ENCODE measurements at regions not wholly inside any gene's neighbourhood (a gene's known extent, or its start where the extent isn't known, plus 50 kb on each side); places are given as distances from the start of the nearest gene placed in this dataset.

- no peak overlapping the region for H4K8ac ChIP-seq (ENCODE audit: extremely low read depth, insufficient read depth, low read length)
- 94% methylated on average over 5 of the region's 5 CpGs; no CpG with 5 or more reads in 1 of the 2 experiments for WGBS, 2 experiments (ENCODE audit: extremely low coverage in 1 of 2, insufficient coverage in 1 of 2, insufficient read length in 1 of 2, insufficient replicate concordance in 2 of 2, low coverage in 1 of 2, low lambda C conversion rate in 2 of 2, missing lambda C conversion rate in 1 of 2)
- no peak overlapping the region for H2BK15ac ChIP-seq (ENCODE audit: low read length)
- H3K56ac ChIP-seq (replicated peaks; ENCODE audit: insufficient read length, low read depth, low read length), result no peak overlapping the region
- H2AK5ac ChIP-seq (ENCODE audit: low read depth, low read length), result no peak overlapping the region
- peaks cover 11 to 16% of the 10 kb centered on the region in 2 experiments for H3K9me3 ChIP-seq (ENCODE audit: insufficient read depth in 2 of 2, low read depth in 1 of 2, low read length in 1 of 2)
- no peaks in the 10 kb centered on the region for H4K20me1 ChIP-seq (replicated peaks in 1 of 2; ENCODE audit: control insufficient read depth in 1 of 2, insufficient read depth in 2 of 2, low read length in 2 of 2)
- H3K9ac ChIP-seq (replicated peaks in 1 of 4; ENCODE audit: extremely low read depth in 1 of 4, low read depth in 3 of 4, low read length in 3 of 4), result no peak overlapping the region
- no peak overlapping the region for H3K27ac ChIP-seq (ENCODE audit: low read depth, low read length)
- no peak overlapping the region for H3K4ac ChIP-seq (replicated peaks; ENCODE audit: insufficient read length, low read depth, low read length)
- FAIRE-seq (no peak), DNase-seq (ENCODE audit: low read depth in 1 of 2, low spot score in 2 of 2) (no peak)
- no peaks in the 10 kb centered on the region for H3K4me1 ChIP-seq (replicated peaks in 1 of 4; ENCODE audit: control insufficient read depth in 3 of 4, insufficient read depth in 4 of 4, low read length in 3 of 4)
- H3K23ac ChIP-seq (ENCODE audit: insufficient read length), result no peak overlapping the region
- H3K4me3 ChIP-seq (ENCODE audit: extremely low read depth in 1 of 4, insufficient read depth in 2 of 4, low read depth in 3 of 4, low read length in 4 of 4), result no peak overlapping the region; a peak in 1 of 8 replicates
- no peak overlapping the region for H2BK20ac ChIP-seq (ENCODE audit: low read length)
- no peaks in the 10 kb centered on the region for H3K79me2 ChIP-seq (ENCODE audit: control insufficient read depth in 1 of 2, insufficient read depth in 2 of 2, low read length in 2 of 2)
- H4K5ac ChIP-seq (ENCODE audit: insufficient read length, low read depth, low read length), result no peak overlapping the region
- H3K79me1 ChIP-seq (ENCODE audit: low read depth, low read length), result no peaks in the 10 kb centered on the region
- H2BK12ac ChIP-seq (ENCODE audit: low read depth, low read length), result no peak overlapping the region
- no peaks in the 10 kb centered on the region for H3K27me3 ChIP-seq (replicated peaks in 1 of 4; ENCODE audit: control insufficient read depth in 3 of 4, extremely low read depth in 1 of 4, insufficient read depth in 3 of 4, low read length in 3 of 4)
- no peak overlapping the region for H2BK120ac ChIP-seq (replicated peaks; ENCODE audit: low read depth, low read length)
- no peak overlapping the region for H3K14ac ChIP-seq (ENCODE audit: insufficient read length)
- no peaks in the 10 kb centered on the region for H3K23me2 ChIP-seq (ENCODE audit: low read depth, low read length)
- no peak overlapping the region for H4K91ac ChIP-seq (replicated peaks; ENCODE audit: insufficient read length, low read length)
- H2AFZ ChIP-seq (ENCODE audit: low read length), result no peak overlapping the region
- no peak overlapping the region for H2BK5ac ChIP-seq (ENCODE audit: low read depth, low read length)
- ChIA-PET POLR2A (ENCODE audit: partially characterized antibody) (no interaction called here), CTCF (ENCODE audit: partially characterized antibody) (no interaction called here)
- no peak overlapping the region for H3K4me2 ChIP-seq (ENCODE audit: insufficient read depth in 1 of 2, low read depth in 2 of 2, low read length in 2 of 2)
- no peak overlapping the region for H3K18ac ChIP-seq (ENCODE audit: extremely low read depth, low read length)
- no peaks in the 10 kb centered on the region for H3K36me3 ChIP-seq (ENCODE audit: control insufficient read depth in 2 of 4, insufficient read depth in 4 of 4, low read length in 3 of 4)
- TF ChIP-seq KDM4A (IDR thresholded peaks at IDR 0.05; ENCODE audit: low read depth, low read length, severe bottlenecking) (no peak), KDM5A (IDR thresholded peaks at IDR 0.05; ENCODE audit: low read length) (no peak), GABPA (IDR thresholded peaks at IDR 0.05; ENCODE audit: borderline replicate concordance, insufficient read depth, low read length) (no peak), JUN (IDR thresholded peaks at IDR 0.05; ENCODE audit: low read depth, low read length) (no peak)
Observed at GRCh38 chr6:90915224-90915915, 328.5 kb upstream of the MAP3K7 start.

Measured in H1 (cell line).